ENCODE measurements at regions not wholly inside any gene's neighbourhood (a gene's known extent, or its start where the extent isn't known, plus 50 kb on each side); places are given as distances from the start of the nearest gene placed in this dataset.

GRCh38 chr1:2879026-2879425, 77.5 kb upstream of the TTC34 start:
- ATAC-seq, result no peak

GRCh38 chr1:2879591-2879990, 78.1 kb upstream of the TTC34 start:
- Histone ChIP-seq H3K27me3 (peaks cover 20 to 27% (median 21%) of the 10 kb centered on the region in 3 donors), H3K4me3 (no peak overlapping the region), H3K4me1 (no peaks in the 10 kb centered on the region), H3K9me3 (no peaks in the 10 kb centered on the region), H3K36me3 (no peaks in the 10 kb centered on the region), H3K27ac (no peak overlapping the region)
- intact Hi-C loops (cut with DNase I; ENCODE audit: low total_unique reads), result no loop called here
- in situ Hi-C loops (cut with MboI; ENCODE audit: low sequenced_read_pairs in 4 of 4), result no loop called here
- TF ChIP-seq CTCF (IDR thresholded peaks at IDR 0.05 in 4 of 5, conservative IDR thresholded peaks at IDR 0.05 in 1 of 5) (no peak), POLR2A (IDR thresholded peaks at IDR 0.05) (no peak)
- no peak for DNase-seq
- ATAC-seq, result no peak

More at GRCh38 chr1:2879026-2879425, 77.5 kb upstream of the TTC34 start:
- no peaks in the 10 kb centered on the region for H3K36me3 ChIP-seq
- no peaks in the 10 kb centered on the region for H3K9me3 ChIP-seq
- H3K27ac ChIP-seq, result no peak overlapping the region
- intact Hi-C loops (cut with DNase I; ENCODE audit: low total_unique reads) (no loop called here), in situ Hi-C loops (cut with MboI; ENCODE audit: low sequenced_read_pairs in 4 of 4) (no loop called here)
- DNase-seq, result no peak
- H3K4me3 ChIP-seq, result no peak overlapping the region
- peaks cover 25 to 32% (median 27%) of the 10 kb centered on the region in 3 donors for H3K27me3 ChIP-seq
- TF ChIP-seq POLR2A (IDR thresholded peaks at IDR 0.05) (no peak), CTCF (IDR thresholded peaks at IDR 0.05 in 4 of 5, conservative IDR thresholded peaks at IDR 0.05 in 1 of 5) (no peak)
- H3K4me1 ChIP-seq, result no peaks in the 10 kb centered on the region

DNA sequence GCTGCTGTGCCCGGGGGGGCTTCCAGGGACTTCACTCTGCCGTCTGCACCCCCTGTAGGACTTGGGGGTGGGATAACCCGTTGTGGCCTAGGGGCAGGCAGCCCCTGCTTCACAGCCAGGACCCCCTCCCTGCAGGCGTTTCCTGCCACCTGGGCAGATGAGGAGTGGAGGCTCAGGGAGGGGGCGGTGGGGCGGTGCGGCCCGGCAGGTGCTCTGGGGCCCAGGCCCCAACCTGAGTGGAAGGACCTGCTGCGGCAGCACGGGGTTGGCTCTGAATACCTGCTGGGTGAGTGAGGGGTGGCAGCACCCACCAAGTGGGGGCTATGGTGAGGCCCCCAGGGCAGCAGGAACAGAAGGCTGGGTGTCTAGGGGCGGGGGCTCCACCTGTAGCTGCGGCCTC, 78.6 kb upstream of the TTC34 start:
- H3K27me3 ChIP-seq, result peaks cover 15 to 22% (median 16%) of the 10 kb centered on the region in 3 donors
- H3K4me1 ChIP-seq, result no peaks in the 10 kb centered on the region
- in situ Hi-C loops (cut with MboI; ENCODE audit: low sequenced_read_pairs in 4 of 4), result no loop called here
- no peak for TF ChIP-seq CTCF (IDR thresholded peaks at IDR 0.05 in 4 of 5, conservative IDR thresholded peaks at IDR 0.05 in 1 of 5)
- no peak for TF ChIP-seq POLR2A (IDR thresholded peaks at IDR 0.05)
- H3K9me3 ChIP-seq, result no peaks in the 10 kb centered on the region
- no peak overlapping the region for H3K4me3 ChIP-seq
- DNase-seq, result no peak
- intact Hi-C loops (cut with DNase I; ENCODE audit: low total_unique reads), result no loop called here
- ATAC-seq, result no peak
- H3K27ac ChIP-seq, result no peak overlapping the region
- H3K36me3 ChIP-seq, result no peaks in the 10 kb centered on the region

DNA sequence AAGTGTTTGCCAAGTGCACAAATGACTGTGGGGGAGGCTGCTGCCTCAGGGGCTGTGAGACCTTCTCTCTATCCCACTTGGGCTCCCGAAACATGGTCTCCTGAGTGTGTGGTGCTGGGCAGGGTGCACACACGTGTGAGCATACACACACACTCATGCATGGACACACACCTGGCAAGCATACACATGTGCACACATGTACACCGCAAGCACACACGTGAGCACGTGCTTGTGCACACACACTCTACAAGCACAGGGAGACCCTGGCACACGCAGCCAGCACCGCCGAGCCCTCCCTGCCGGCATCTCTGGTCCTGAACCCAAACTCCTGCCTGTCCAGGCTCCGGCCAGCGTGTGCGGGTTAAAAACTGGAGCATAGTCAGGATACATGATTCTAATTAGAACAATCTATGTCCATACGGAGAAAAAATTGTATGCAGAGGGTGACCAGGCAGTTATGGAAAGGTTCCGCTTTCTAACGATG, 79.4 kb upstream of the TTC34 start:
- in situ Hi-C loops (cut with MboI; ENCODE audit: low sequenced_read_pairs in 4 of 4) (no loop called here), intact Hi-C loops (cut with DNase I; ENCODE audit: low total_unique reads) (no loop called here)
- no peak overlapping the region for H3K4me3 ChIP-seq
- no peaks in the 10 kb centered on the region for H3K9me3 ChIP-seq
- H3K4me1 ChIP-seq, result no peaks in the 10 kb centered on the region
- H3K27me3 ChIP-seq, result peaks cover 7 to 15% (median 10%) of the 10 kb centered on the region in 3 donors
- TF ChIP-seq CTCF (IDR thresholded peaks at IDR 0.05 in 4 of 5, conservative IDR thresholded peaks at IDR 0.05 in 1 of 5), result no peak
- no peak for DNase-seq
- no peaks in the 10 kb centered on the region for H3K36me3 ChIP-seq
- no peak for ATAC-seq
- H3K27ac ChIP-seq, result no peak overlapping the region

DNA sequence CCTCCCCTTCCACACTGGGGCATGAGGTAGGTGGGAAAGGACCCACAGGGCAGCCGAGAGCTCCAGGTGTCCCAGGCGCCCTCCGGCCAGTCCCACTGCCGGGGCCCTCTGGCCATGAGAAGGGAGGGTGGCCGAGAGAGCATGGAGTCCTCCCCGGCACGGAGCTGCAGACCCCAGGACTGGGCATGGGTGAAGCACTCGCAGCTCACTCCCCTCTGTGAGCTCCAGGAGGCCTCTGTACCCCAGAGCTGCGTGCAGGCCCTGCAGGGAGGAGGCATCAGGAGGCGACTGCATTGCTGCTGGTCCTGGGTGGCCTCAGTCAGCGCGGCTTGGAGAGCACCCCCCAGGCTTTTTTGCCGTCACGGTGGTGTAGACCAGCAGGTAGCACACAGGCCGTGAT, 80.1 kb upstream of the TTC34 start:
- DNase-seq (no peak), ATAC-seq (no peak)
- intact Hi-C loops (cut with DNase I; ENCODE audit: low total_unique reads), result no loop called here
- H3K4me1 ChIP-seq, result no peaks in the 10 kb centered on the region
- H3K4me3 ChIP-seq, result no peak overlapping the region
- peaks cover 0 to 9% (median 8%) of the 10 kb centered on the region in 3 donors for H3K27me3 ChIP-seq
- H3K9me3 ChIP-seq, result no peaks in the 10 kb centered on the region
- H3K36me3 ChIP-seq, result no peaks in the 10 kb centered on the region
- no peak overlapping the region for H3K27ac ChIP-seq
- in situ Hi-C loops (cut with MboI; ENCODE audit: low sequenced_read_pairs in 4 of 4), result no loop called here
- no peak for TF ChIP-seq POLR2A (IDR thresholded peaks at IDR 0.05)
- no peak for TF ChIP-seq CTCF (IDR thresholded peaks at IDR 0.05 in 4 of 5, conservative IDR thresholded peaks at IDR 0.05 in 1 of 5)

Measured in gastrocnemius medialis (tissue), 4 donors.